ENCODE measurements at regions not wholly inside any gene's neighbourhood (a gene's known extent, or its start where the extent isn't known, plus 50 kb on each side); places are given as distances from the start of the nearest gene placed in this dataset.

- TF ChIP-seq CTCF (IDR thresholded peaks at IDR 0.05): no peak
- no peak for TF ChIP-seq POLR2A (IDR thresholded peaks at IDR 0.05)
Observed at GRCh38 chr14:87046960-87047359, 946.0 kb downstream of the GALC start.
